Bronchial epithelial cell (primary cell): ENCODE measurements at regions not wholly inside any gene's neighbourhood (a gene's known extent, or its start where the extent isn't known, plus 50 kb on each side); places are given as distances from the start of the nearest gene placed in this dataset.
A peak's percentile ranks its signal among the peaks of the same experiment; 100 is the strongest.
"Not testable (repeated sequence)": the region's sequence is repeated elsewhere in the genome, so short reads cannot be mapped to it uniquely, and the experiment has no call there.

ENCODE experiments used
- DNase-seq: peaks from one replicate; pipeline ENCODE4 v3.0.0-alpha.2; 2010; ENCODE audit warnings: low read depth
- FAIRE-seq: peaks from 2 replicates; lab custom pipeline; 2011; peaks lifted over from hg19 to GRCh38; lab: Jason Lieb, UNC
- H3K27me3 ChIP-seq: 2 replicates; pipeline ENCODE4 v1.5.1; 2011; ENCODE audit warnings: low read length; ENCODE audit not compliant: control insufficient read depth, insufficient read depth
- H3K36me3 ChIP-seq: 2 replicates; pipeline ENCODE4 v1.5.1; 2011; ENCODE audit warnings: low read length; ENCODE audit not compliant: control insufficient read depth, insufficient read depth
- H3K4me3 ChIP-seq: 2 replicates; pipeline ENCODE4 v1.5.1; 2011; ENCODE audit warnings: mild to moderate bottlenecking, low read depth, low read length, control low read depth
- TF ChIP-seq, protein P1 (sequence below): IDR thresholded peaks from 2 replicates; pipeline ENCODE4 v1.5.1; 2011; ENCODE audit warnings: mild to moderate bottlenecking, moderate library complexity, low read length, control low read depth, inconsistent platforms; ENCODE audit not compliant: insufficient read depth, severe bottlenecking

DNA sequence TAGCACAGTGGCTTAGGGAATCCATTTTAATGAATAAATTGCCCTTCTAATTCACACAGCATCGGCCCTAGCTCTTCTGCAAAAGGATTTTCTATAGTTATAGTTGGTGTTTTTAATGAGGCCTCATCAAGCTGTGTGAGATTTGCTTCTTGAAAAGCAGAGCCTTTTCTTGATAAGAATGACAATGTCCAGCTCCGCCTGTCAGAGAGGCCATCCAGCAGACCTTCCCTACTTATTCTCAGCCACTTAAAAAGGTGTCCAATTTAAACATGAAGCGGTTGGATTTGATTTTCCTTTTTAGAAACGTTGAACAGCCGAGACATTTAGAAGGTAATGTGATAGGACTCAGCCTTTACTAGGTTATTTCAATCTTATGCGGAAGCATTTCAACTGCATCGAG is 134.4 kb downstream of the ZNF608 start:
- DNase-seq (no peak), FAIRE-seq (no peak)
- Histone ChIP-seq H3K27me3 (no peaks in the 10 kb centered on the region), H3K4me3 (no peak overlapping the region), H3K36me3 (no peaks in the 10 kb centered on the region)
- TF ChIP-seq, protein P1, sequence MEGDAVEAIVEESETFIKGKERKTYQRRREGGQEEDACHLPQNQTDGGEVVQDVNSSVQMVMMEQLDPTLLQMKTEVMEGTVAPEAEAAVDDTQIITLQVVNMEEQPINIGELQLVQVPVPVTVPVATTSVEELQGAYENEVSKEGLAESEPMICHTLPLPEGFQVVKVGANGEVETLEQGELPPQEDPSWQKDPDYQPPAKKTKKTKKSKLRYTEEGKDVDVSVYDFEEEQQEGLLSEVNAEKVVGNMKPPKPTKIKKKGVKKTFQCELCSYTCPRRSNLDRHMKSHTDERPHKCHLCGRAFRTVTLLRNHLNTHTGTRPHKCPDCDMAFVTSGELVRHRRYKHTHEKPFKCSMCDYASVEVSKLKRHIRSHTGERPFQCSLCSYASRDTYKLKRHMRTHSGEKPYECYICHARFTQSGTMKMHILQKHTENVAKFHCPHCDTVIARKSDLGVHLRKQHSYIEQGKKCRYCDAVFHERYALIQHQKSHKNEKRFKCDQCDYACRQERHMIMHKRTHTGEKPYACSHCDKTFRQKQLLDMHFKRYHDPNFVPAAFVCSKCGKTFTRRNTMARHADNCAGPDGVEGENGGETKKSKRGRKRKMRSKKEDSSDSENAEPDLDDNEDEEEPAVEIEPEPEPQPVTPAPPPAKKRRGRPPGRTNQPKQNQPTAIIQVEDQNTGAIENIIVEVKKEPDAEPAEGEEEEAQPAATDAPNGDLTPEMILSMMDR: no peak

- not testable (repeated sequence) for FAIRE-seq, H3K36me3 ChIP-seq
Measured at GRCh38 chr5:124611262-124611661, 135.2 kb downstream of the ZNF608 start.

DNA sequence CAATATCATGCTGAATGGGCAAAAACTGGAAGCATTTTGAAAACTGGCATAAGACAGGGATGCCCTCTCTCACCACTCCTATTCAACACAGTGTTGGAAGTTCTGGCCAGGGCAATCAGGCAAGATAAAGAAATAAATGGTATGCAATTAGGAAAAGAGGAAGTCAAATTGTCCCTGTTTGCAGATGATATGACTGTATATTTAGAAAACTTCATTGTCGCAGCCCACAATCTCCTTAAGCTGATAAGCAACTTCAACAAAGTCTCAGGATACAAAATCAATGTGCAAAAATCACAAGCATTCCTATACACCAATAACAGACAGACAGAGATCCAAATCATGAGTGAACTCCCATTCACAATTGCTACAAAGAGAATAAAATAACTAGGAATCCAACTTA is 136.8 kb downstream of the ZNF608 start:
- FAIRE-seq, H3K36me3 ChIP-seq, H3K27me3 ChIP-seq, H3K4me3 ChIP-seq, DNase-seq: not testable (repeated sequence)

More at GRCh38 chr5:124611262-124611661, 135.2 kb downstream of the ZNF608 start:
- not testable (repeated sequence) for H3K27me3 ChIP-seq, DNase-seq, H3K4me3 ChIP-seq

DNA sequence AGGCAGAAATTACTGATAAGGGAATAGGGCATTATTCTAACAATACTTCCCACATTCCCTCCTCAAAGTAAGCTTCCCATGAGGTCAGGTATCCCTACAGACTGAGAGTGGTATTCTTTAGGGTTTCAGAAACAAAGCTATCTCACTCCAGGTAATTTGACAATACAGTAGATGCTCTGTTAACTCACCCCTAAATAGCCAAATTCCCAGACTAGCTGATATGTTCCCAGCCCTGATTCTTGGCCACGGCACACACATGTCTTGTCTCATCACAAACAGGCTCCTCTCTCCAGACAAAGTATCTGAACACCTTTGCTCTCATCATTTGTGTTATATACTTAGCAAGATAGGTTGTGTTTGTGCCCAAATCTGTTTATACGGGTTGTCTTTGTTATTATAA is 139.9 kb downstream of the ZNF608 start:
- FAIRE-seq (no peak), DNase-seq (no peak)
- H3K36me3 ChIP-seq: no peaks in the 10 kb centered on the region
- TF ChIP-seq, protein P1: no peak
- no peak overlapping the region for H3K4me3 ChIP-seq
- H3K27me3 ChIP-seq: no peaks in the 10 kb centered on the region

DNA sequence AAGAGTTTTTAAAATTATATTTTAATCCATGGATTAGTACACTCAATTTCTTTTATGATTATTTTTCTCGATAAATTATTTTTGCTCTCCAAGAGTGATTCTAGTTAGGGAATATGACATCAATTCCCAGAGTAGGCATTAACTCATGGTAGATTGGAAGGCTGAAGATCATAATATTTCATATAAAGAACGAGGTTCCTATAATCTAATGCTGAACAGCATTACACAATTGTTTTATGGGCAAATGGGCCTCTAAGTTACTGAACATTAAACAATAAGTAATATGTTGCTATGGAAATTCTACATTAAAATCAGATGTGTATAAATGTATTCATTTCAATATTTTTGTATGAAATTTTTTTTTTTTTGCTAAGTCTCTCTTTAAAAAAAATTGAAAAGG is 140.3 kb downstream of the ZNF608 start:
- H3K4me3 ChIP-seq: no peak overlapping the region
- H3K36me3 ChIP-seq: no peaks in the 10 kb centered on the region
- H3K27me3 ChIP-seq: no peaks in the 10 kb centered on the region
- TF ChIP-seq, protein P1: no peak
- no peak for FAIRE-seq
- no peak for DNase-seq

GRCh38 chr5:124605541-124605940 is 140.9 kb downstream of the ZNF608 start:
- FAIRE-seq: peak; percentile 72

DNA sequence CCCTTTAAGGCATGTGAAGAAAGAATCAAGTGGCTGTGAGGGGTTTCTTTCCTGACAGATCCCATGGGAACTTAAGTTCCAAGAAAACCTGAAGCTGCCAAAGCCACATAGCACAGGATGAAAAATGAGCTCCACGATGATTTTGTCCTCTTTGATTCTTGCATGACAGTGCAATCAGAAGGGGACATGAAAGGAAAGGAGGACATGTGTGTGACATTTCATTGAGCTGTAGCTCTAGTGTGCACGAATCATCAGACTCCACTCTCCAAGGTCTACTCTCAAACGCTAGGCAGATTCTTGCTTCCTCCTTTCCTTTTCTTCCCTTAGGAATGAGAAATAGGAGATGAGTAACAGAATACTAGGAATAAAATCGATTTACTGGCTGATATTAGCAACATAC is 142.0 kb downstream of the ZNF608 start:
- FAIRE-seq (no peak), DNase-seq (no peak)
- TF ChIP-seq, protein P1: no peak
- Histone ChIP-seq H3K27me3 (no peaks in the 10 kb centered on the region), H3K36me3 (no peaks in the 10 kb centered on the region), H3K4me3 (no peak overlapping the region)

More at GRCh38 chr5:124605541-124605940, 140.9 kb downstream of the ZNF608 start:
- Histone ChIP-seq H3K27me3 (no peaks in the 10 kb centered on the region), H3K36me3 (no peaks in the 10 kb centered on the region), H3K4me3 (no peak overlapping the region)
- TF ChIP-seq, protein P1: no peak
- DNase-seq: peak; percentile 92
